ENCODE measurements at regions not wholly inside any gene's neighbourhood (a gene's known extent, or its start where the extent isn't known, plus 50 kb on each side); places are given as distances from the start of the nearest gene placed in this dataset.

DNA sequence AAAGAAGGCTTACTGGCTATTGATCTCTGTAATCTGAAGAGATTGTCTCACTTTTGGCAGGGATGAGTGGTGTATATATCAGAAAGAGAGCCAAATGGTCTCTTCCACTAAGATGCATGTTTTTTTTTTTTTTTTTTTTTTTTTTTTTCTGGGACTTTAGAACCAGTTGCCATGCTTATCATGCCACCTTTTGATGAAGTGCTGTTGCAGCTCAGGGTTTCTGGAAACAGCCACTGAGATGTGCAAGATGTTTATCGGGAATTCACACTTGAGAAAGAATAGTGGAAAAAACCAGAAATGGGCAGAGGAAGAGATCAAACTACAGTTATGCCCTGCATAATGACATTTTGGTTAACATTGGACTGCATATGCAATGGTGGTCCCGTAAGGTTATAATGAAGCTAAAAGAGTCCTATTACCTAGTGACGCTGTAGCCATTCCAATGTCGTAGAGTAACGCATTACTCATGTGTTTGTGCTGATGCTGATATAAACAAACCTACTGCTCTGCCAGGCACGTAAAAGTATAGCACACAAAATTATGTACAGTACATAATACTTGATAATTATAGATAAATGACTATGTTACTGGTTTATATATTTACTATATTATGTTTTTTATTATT is 121.0 kb downstream of the KLF5 start:
- H3K4me3 ChIP-seq (ENCODE audit: low read depth, low read length), result no peak overlapping the region
- TF ChIP-seq, protein P1, sequence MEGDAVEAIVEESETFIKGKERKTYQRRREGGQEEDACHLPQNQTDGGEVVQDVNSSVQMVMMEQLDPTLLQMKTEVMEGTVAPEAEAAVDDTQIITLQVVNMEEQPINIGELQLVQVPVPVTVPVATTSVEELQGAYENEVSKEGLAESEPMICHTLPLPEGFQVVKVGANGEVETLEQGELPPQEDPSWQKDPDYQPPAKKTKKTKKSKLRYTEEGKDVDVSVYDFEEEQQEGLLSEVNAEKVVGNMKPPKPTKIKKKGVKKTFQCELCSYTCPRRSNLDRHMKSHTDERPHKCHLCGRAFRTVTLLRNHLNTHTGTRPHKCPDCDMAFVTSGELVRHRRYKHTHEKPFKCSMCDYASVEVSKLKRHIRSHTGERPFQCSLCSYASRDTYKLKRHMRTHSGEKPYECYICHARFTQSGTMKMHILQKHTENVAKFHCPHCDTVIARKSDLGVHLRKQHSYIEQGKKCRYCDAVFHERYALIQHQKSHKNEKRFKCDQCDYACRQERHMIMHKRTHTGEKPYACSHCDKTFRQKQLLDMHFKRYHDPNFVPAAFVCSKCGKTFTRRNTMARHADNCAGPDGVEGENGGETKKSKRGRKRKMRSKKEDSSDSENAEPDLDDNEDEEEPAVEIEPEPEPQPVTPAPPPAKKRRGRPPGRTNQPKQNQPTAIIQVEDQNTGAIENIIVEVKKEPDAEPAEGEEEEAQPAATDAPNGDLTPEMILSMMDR (IDR thresholded peaks at IDR 0.05; ENCODE audit: insufficient read depth, low read length, severe bottlenecking), result no peak
- DNase-seq (ENCODE audit: low read depth), result no peak

DNA sequence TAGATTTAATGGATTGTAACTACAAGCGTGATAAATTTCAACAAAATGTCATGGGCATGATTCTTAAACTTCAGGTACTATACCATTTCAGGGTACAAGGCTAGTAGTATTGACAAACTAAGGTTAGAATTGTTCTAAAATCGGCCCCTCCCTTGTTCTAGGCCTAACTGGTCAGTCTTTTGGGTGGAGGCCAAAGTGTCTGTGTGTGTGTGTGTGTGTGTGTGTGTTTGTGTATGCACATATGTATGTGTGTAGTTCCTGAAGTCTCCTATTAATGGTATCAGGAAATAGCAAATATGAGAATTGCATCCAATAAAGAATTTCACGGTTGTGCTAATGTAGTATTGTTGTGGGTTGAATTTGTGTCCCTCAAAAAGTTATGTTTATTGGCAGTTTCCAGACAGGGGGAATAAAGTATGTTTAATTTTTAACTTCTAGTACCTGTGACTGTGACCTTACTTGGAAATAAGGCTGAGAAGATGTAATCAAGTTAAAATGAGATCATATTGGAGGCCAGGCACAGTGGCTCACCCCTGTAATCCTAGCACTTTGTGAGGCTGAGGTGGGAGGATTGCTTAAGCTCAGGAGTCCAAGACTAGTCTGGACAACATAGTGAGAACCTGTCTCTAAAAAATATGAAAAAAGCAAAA is 119.2 kb downstream of the KLF5 start:
- H3K36me3 ChIP-seq (ENCODE audit: control insufficient read depth, insufficient read depth, low read length), result no peaks in the 10 kb centered on the region
- no peak overlapping the region for H3K4me3 ChIP-seq (ENCODE audit: low read depth, low read length)
- no peak for DNase-seq (ENCODE audit: low read depth)
- FAIRE-seq, result no peak
- no peaks in the 10 kb centered on the region for H3K27me3 ChIP-seq (ENCODE audit: control insufficient read depth, insufficient read depth, low read length)
- TF ChIP-seq, protein P1 (IDR thresholded peaks at IDR 0.05; ENCODE audit: insufficient read depth, low read length, severe bottlenecking), result no peak

More for the DNA sequence above, 121.0 kb downstream of the KLF5 start:
- FAIRE-seq, result no peak
- H3K27me3 ChIP-seq (ENCODE audit: control insufficient read depth, insufficient read depth, low read length), result no peaks in the 10 kb centered on the region
- H3K36me3 ChIP-seq (ENCODE audit: control insufficient read depth, insufficient read depth, low read length), result no peaks in the 10 kb centered on the region

DNA sequence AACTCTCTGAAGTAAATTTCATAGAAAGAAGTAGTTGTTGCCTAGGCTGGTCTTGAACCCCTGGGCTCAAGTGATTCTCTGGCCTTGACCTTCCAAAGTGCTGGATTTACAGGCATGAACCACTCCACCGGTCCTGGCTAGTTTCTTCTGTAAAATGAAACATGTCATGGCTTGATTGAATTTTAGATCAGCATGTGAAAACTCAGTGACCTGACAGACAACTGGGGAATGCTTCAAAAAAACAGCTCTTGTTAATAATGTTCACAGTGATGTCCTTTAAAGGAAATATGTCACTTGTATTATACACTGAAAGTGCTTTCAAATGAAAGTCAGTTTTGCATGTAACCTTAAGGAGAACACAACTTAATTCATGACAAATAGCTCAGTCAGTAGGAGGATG is 118.2 kb downstream of the KLF5 start:
- Histone ChIP-seq H3K36me3 (ENCODE audit: control insufficient read depth, insufficient read depth, low read length) (no peaks in the 10 kb centered on the region), H3K4me3 (ENCODE audit: low read depth, low read length) (no peak overlapping the region), H3K27me3 (ENCODE audit: control insufficient read depth, insufficient read depth, low read length) (no peaks in the 10 kb centered on the region)
- TF ChIP-seq, protein P1 (IDR thresholded peaks at IDR 0.05; ENCODE audit: insufficient read depth, low read length, severe bottlenecking), result no peak
- FAIRE-seq (no peak), DNase-seq (ENCODE audit: low read depth) (peak; percentile 71)

GRCh38 chr13:73174521-73175010 is 115.8 kb downstream of the KLF5 start:
- FAIRE-seq (no peak), DNase-seq (ENCODE audit: low read depth) (no peak)
- H3K4me3 ChIP-seq (ENCODE audit: low read depth, low read length), result no peak overlapping the region
- TF ChIP-seq, protein P1 (IDR thresholded peaks at IDR 0.05; ENCODE audit: insufficient read depth, low read length, severe bottlenecking), result no peak
- H3K36me3 ChIP-seq (ENCODE audit: control insufficient read depth, insufficient read depth, low read length), result no peaks in the 10 kb centered on the region
- no peaks in the 10 kb centered on the region for H3K27me3 ChIP-seq (ENCODE audit: control insufficient read depth, insufficient read depth, low read length)

DNA sequence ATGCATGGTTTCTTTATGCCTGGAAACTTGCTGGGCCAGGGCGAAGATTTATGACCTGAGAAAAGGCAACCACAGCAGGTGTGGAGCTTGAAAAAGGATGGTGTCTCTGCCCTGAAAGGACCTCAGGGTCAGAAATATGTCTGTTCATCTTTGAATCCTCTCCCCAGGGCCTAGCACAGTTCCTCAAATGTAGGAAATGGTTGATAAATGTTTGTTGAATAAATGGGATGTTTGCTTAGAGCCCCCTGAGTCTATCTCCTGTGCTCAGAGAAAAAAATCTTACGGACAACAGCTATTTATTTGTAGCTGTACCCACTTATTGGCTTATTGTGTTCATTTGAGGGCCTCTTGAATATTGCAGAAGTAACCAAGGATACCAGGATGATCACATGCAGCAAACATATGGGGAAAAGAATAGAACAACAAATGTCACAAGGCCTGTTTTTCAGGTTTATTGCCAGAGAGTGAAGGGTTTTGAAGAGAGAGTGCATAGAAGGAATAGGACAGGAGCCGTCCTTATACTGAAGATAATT is 114.5 kb downstream of the KLF5 start:
- Histone ChIP-seq H3K27me3 (ENCODE audit: control insufficient read depth, insufficient read depth, low read length) (no peaks in the 10 kb centered on the region), H3K4me3 (ENCODE audit: low read depth, low read length) (no peak overlapping the region), H3K36me3 (ENCODE audit: control insufficient read depth, insufficient read depth, low read length) (no peaks in the 10 kb centered on the region)
- no peak for FAIRE-seq
- DNase-seq (ENCODE audit: low read depth), result peak; percentile 41
- TF ChIP-seq, protein P1 (IDR thresholded peaks at IDR 0.05; ENCODE audit: insufficient read depth, low read length, severe bottlenecking), result no peak
